GM19372 (cell line): ENCODE measurements at regions not wholly inside any gene's neighbourhood (a gene's known extent, or its start where the extent isn't known, plus 50 kb on each side); places are given as distances from the start of the nearest gene placed in this dataset.

Experiments used
- ATAC-seq: cut with Tn5 transposase; IDR thresholded peaks from one replicate; pipeline ENCODE4 v1.9.1; 2021; ENCODE audit warnings: mild to moderate bottlenecking, low read depth, moderate library complexity; ENCODE audit not compliant: unreplicated experiment

GRCh38 chr6:139425780-139426179 is 51.3 kb upstream of the CITED2 start:
- no peak for ATAC-seq

- ATAC-seq = no peak
Measured at GRCh38 chr6:139423971-139424667, 49.7 kb upstream of the CITED2 start.
